GM18867 (cell line): ENCODE measurements at regions not wholly inside any gene's neighbourhood (a gene's known extent, or its start where the extent isn't known, plus 50 kb on each side); places are given as distances from the start of the nearest gene placed in this dataset.

Experiments used
- ATAC-seq: cut with Tn5 transposase; IDR thresholded peaks from one replicate; pipeline ENCODE4 v1.9.1; 2021; ENCODE audit warnings: mild to moderate bottlenecking, moderate library complexity; ENCODE audit not compliant: unreplicated experiment

GRCh38 chr1:170219163-170219562 lies 73.4 kb downstream of the NTMT2 start:
- ATAC-seq = no peak

- ATAC-seq = no peak
These were observed 75.3 kb downstream of the NTMT2 start for GRCh38 chr1:170221031-170221430.

- ATAC-seq = no peak
These were observed 75.7 kb downstream of the NTMT2 start for GRCh38 chr1:170221495-170221894.

- ATAC-seq = no peak
These were observed 78.7 kb downstream of the NTMT2 start for GRCh38 chr1:170224469-170224868.

GRCh38 chr1:170225781-170226530 lies 80.2 kb downstream of the NTMT2 start:
- ATAC-seq = no peak

- no peak for ATAC-seq
These were observed 81.0 kb downstream of the NTMT2 start for GRCh38 chr1:170226767-170227166.

- no peak for ATAC-seq
These were observed 84.6 kb downstream of the NTMT2 start for GRCh38 chr1:170230323-170230722.

- ATAC-seq = no peak
These were observed 85.9 kb downstream of the NTMT2 start for GRCh38 chr1:170231662-170232061.

- ATAC-seq = no peak
These were observed 93.1 kb downstream of the NTMT2 start for GRCh38 chr1:170238704-170239391.

- ATAC-seq = no peak
These were observed 93.7 kb downstream of the NTMT2 start for GRCh38 chr1:170239445-170239844.

GRCh38 chr1:170240409-170240808 lies 94.7 kb downstream of the NTMT2 start:
- ATAC-seq = peak; percentile 100

GRCh38 chr1:170241266-170241851 lies 95.6 kb downstream of the NTMT2 start:
- no peak for ATAC-seq

- ATAC-seq = peak; percentile 57
These were observed 102.2 kb downstream of the NTMT2 start for GRCh38 chr1:170247751-170248521.

- no peak for ATAC-seq
These were observed 104.9 kb downstream of the NTMT2 start for GRCh38 chr1:170250531-170251276.

- no peak for ATAC-seq
These were observed 107.3 kb downstream of the NTMT2 start for GRCh38 chr1:170252851-170253579.

GRCh38 chr1:170254371-170254770 lies 108.6 kb downstream of the NTMT2 start:
- ATAC-seq = no peak

GRCh38 chr1:170261669-170262068 lies 115.9 kb downstream of the NTMT2 start:
- no peak for ATAC-seq

- ATAC-seq = no peak
These were observed 116.6 kb downstream of the NTMT2 start for GRCh38 chr1:170262276-170262939.

GRCh38 chr1:170265234-170265633 lies 119.5 kb downstream of the NTMT2 start:
- no peak for ATAC-seq
